OCI-LY1 (cell line): ENCODE measurements at regions not wholly inside any gene's neighbourhood (a gene's known extent, or its start where the extent isn't known, plus 50 kb on each side); places are given as distances from the start of the nearest gene placed in this dataset.

Experiments
- EZH2 ChIP-seq: fragments of 200-600 bp; sonication (generic), shearing (Covaris generic); IDR thresholded peaks from 2 replicates; pipeline ENCODE4 v1.8.0; 2017; ENCODE audit warnings: borderline replicate concordance, mixed run types, mild to moderate bottlenecking, antibody characterized with exemption, low read length, moderate library complexity, mixed read lengths
- TF ChIP-seq, protein P1 (sequence below): fragments of 200-600 bp; sonication (generic), shearing (Covaris generic); IDR thresholded peaks from 2 replicates; pipeline ENCODE4 v1.5.1; 2017; ENCODE audit warnings: mild to moderate bottlenecking, antibody characterized with exemption, low read length, moderate library complexity, mixed read lengths

DNA sequence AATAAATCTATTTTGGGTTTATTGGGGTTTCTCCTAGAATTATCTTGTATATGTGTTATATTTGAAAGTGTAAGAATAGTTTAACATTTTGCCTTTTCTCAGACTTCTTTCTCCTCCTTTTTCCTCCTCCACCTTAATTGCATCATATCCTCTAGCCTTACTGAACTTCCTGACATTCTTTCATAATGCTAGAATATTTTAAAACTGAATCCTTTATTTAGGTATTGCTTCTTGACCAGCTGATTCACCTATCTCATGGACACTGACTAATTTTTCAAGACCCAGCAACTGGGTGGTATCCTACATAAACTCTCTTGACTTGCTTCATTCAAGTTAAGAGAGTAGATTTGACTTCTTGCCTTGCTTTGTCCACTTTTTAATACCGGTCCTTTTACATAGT, 1508.9 kb downstream of the STIM2 start:
- TF ChIP-seq, protein P1, sequence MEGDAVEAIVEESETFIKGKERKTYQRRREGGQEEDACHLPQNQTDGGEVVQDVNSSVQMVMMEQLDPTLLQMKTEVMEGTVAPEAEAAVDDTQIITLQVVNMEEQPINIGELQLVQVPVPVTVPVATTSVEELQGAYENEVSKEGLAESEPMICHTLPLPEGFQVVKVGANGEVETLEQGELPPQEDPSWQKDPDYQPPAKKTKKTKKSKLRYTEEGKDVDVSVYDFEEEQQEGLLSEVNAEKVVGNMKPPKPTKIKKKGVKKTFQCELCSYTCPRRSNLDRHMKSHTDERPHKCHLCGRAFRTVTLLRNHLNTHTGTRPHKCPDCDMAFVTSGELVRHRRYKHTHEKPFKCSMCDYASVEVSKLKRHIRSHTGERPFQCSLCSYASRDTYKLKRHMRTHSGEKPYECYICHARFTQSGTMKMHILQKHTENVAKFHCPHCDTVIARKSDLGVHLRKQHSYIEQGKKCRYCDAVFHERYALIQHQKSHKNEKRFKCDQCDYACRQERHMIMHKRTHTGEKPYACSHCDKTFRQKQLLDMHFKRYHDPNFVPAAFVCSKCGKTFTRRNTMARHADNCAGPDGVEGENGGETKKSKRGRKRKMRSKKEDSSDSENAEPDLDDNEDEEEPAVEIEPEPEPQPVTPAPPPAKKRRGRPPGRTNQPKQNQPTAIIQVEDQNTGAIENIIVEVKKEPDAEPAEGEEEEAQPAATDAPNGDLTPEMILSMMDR, result no peak
- no peak for TF ChIP-seq EZH2
